Endothelial cell of umbilical vein (primary cell): ENCODE measurements at regions not wholly inside any gene's neighbourhood (a gene's known extent, or its start where the extent isn't known, plus 50 kb on each side); places are given as distances from the start of the nearest gene placed in this dataset.

Experiments used
- BruUV-seq: library from RNA; stranded (reverse); fragments of 400-500 nt; replicated peaks from 2 replicates; lab custom pipeline; 2021; lab: Mats Ljungman, UMichigan
- CTCF ChIA-PET: fragments of 300-600, 350-600 bp; sonication (Branson Sonifier 250); formaldehyde crosslinking; loops from one replicate; lab custom pipeline; 2021; ENCODE audit warnings: antibody characterized with exemption, inconsistent platforms; lab: Charles Lee
- POLR2A ChIA-PET: fragments of 300-600, 350-600 bp; sonication (Branson Sonifier 250); formaldehyde crosslinking; loops from one replicate; lab custom pipeline; 2021; ENCODE audit warnings: antibody characterized with exemption, inconsistent platforms; lab: Charles Lee
- DNase-seq: peaks from one replicate; pipeline ENCODE4 v3.0.0-alpha.2; 2011; ENCODE audit warnings: low read depth, low spot score
- FAIRE-seq: peaks from 2 replicates; lab custom pipeline; 2011; peaks lifted over from hg19 to GRCh38; lab: Jason Lieb, UNC
- H2AFZ ChIP-seq: 2 replicates; pipeline ENCODE4 v1.6.0; 2012; ENCODE audit warnings: low read depth, low read length, control low read depth, inconsistent platforms
- H3K27ac ChIP-seq: 2 replicates; pipeline ENCODE4 v1.5.1; 2011; ENCODE audit warnings: low read depth, mild to moderate bottlenecking, control low read depth, low read length, moderate library complexity; ENCODE audit not compliant: insufficient read depth
- H3K27me3 ChIP-seq, 2 experiments: 2 replicates each; pipeline versions ENCODE4 v1.6.0 to v1.6.1; 2011; ENCODE audit warnings: low read length in 2 of 2, mixed read lengths in 1 of 2; ENCODE audit not compliant: control insufficient read depth in 2 of 2, insufficient read depth in 2 of 2
- H3K36me3 ChIP-seq, 2 experiments: 2 replicates in 1 of 2; 3 replicates in 1 of 2; pipeline ENCODE4 v1.5.1; 2011; ENCODE audit warnings: low read length in 2 of 2, mild to moderate bottlenecking in 1 of 2, moderate library complexity in 1 of 2; ENCODE audit not compliant: control insufficient read depth in 2 of 2, insufficient read depth in 2 of 2; ENCODE audit errors: extremely low read depth in 1 of 2
- H3K4me1 ChIP-seq: 3 replicates; pipeline ENCODE4 v1.5.1; 2011; ENCODE audit warnings: mild to moderate bottlenecking, low read length; ENCODE audit not compliant: control insufficient read depth, insufficient read depth; ENCODE audit errors: extremely low read depth
- H3K4me2 ChIP-seq: 2 replicates; pipeline ENCODE4 v1.6.1; 2011; ENCODE audit warnings: low read length, control low read depth, mixed read lengths; ENCODE audit not compliant: insufficient read depth
- H3K4me3 ChIP-seq, 3 experiments: fragments of 200-600 bp in 1 of 3; sonication (generic), shearing (Covaris generic) in 1 of 3; replicated peaks in 1 of 3; 2 replicates each; pipeline ENCODE4 v1.5.1; 2011 to 2016; ENCODE audit warnings: control low read depth in 3 of 3, low read length in 3 of 3, mild to moderate bottlenecking in 2 of 3, inconsistent platforms in 1 of 3, low read depth in 1 of 3, moderate library complexity in 1 of 3; ENCODE audit not compliant: insufficient read depth in 1 of 3
- H3K79me2 ChIP-seq: 2 replicates; pipeline ENCODE4 v1.6.0; 2012; ENCODE audit warnings: low read length, inconsistent platforms; ENCODE audit not compliant: control insufficient read depth, insufficient read depth
- H3K9ac ChIP-seq: replicated peaks from 2 replicates; pipeline ENCODE3; 2011; ENCODE audit warnings: low read length, control low read depth; ENCODE audit not compliant: insufficient read depth; ENCODE audit errors: extremely low read depth
- H3K9me1 ChIP-seq: replicated peaks from 3 replicates; pipeline ENCODE4 v1.6.0; 2011; ENCODE audit warnings: mild to moderate bottlenecking, low read length; ENCODE audit not compliant: control insufficient read depth, insufficient read depth; ENCODE audit errors: extremely low read depth
- H3K9me3 ChIP-seq: replicated peaks from 2 replicates; pipeline ENCODE4 v1.5.1; 2012; ENCODE audit warnings: low read length, inconsistent platforms; ENCODE audit not compliant: control insufficient read depth, insufficient read depth
- H4K20me1 ChIP-seq: replicated peaks from 2 replicates; pipeline ENCODE3; 2011; ENCODE audit warnings: mild to moderate bottlenecking, low read length; ENCODE audit not compliant: control insufficient read depth, insufficient read depth; ENCODE audit errors: extremely low read depth
- EZH2 ChIP-seq: IDR thresholded peaks from 2 replicates; pipeline ENCODE4 v1.6.1; 2012; ENCODE audit warnings: borderline replicate concordance, low read depth, mild to moderate bottlenecking, moderate library complexity, low read length, inconsistent platforms; ENCODE audit not compliant: severe bottlenecking
- FOS ChIP-seq: IDR thresholded peaks from 2 replicates; pipeline ENCODE4 v1.6.1; 2011; ENCODE audit warnings: mild to moderate bottlenecking, low read length, moderate library complexity, borderline replicate concordance; ENCODE audit not compliant: insufficient read depth
- GATA2 ChIP-seq: IDR thresholded peaks from 2 replicates; pipeline ENCODE4 v1.7.0; 2011; ENCODE audit warnings: low read depth, mild to moderate bottlenecking, moderate library complexity, mixed read lengths, low read length; ENCODE audit not compliant: insufficient read length, insufficient read depth
- JUN ChIP-seq: IDR thresholded peaks from 2 replicates; pipeline ENCODE4 v1.6.1; 2011; ENCODE audit warnings: borderline replicate concordance, low read depth; ENCODE audit not compliant: insufficient read length, insufficient read depth
- MYC ChIP-seq: IDR thresholded peaks from one replicate; pipeline ENCODE4 v1.6.1; 2011; ENCODE audit warnings: mild to moderate bottlenecking, low read depth, low read length
- POLR2A ChIP-seq: IDR thresholded peaks from 2 replicates; pipeline ENCODE4 v1.6.1; 2012; ENCODE audit warnings: low read depth, mild to moderate bottlenecking, control low read depth, low read length
- POLR2AphosphoS5 ChIP-seq: IDR thresholded peaks from 2 replicates; pipeline ENCODE4 v1.6.1; 2012; ENCODE audit warnings: low read depth, mild to moderate bottlenecking, control low read depth, low read length, moderate library complexity; ENCODE audit not compliant: insufficient read depth
- dilution Hi-C: fragments of 300-500 bp; cut with MboI; formaldehyde crosslinking; loops from one replicate; pipeline ENCODE4 v1.15.0; 2019; ENCODE audit warnings: low sequenced_read_pairs; ENCODE audit not compliant: extremely low pct_ligation_motif_present
- intact Hi-C: fragments of 100-400 bp; cut with micrococcal nuclease; formaldehyde crosslinking; loops from one replicate; pipeline ENCODE4 v1.10.0; 2022
- TF ChIP-seq, protein P1 (sequence below): IDR thresholded peaks from 2 replicates; pipeline ENCODE4 v1.6.1; 2011; ENCODE audit not compliant: insufficient read depth, insufficient read length
- TF ChIP-seq, protein P2 (sequence below), 2 donors: IDR thresholded peaks; 1 replicate in 1 of 2; 2 replicates in 1 of 2; pipeline ENCODE4 v1.5.1; 2011; ENCODE audit warnings: low read length in 2 of 2, mild to moderate bottlenecking in 2 of 2, moderate library complexity in 2 of 2, control low read depth in 1 of 2, inconsistent platforms in 1 of 2, low read depth in 1 of 2; ENCODE audit not compliant: insufficient read depth in 1 of 2; ENCODE audit errors: extremely low read depth in 1 of 2

GRCh38 chr1:115213130-115213529 lies 123.8 kb upstream of the TSPAN2 start:
- Histone ChIP-seq H3K36me3 (no peaks in the 10 kb centered on the region), H4K20me1 (no peaks in the 10 kb centered on the region), H3K9me1 (no peaks in the 10 kb centered on the region), H3K4me1 (no peaks in the 10 kb centered on the region), H3K4me2 (no peak overlapping the region), H3K4me3 (no peak overlapping the region), H3K27ac (no peak overlapping the region), H3K27me3 (peaks cover 0 to 7% of the 10 kb centered on the region in 2 experiments), H3K9me3 (no peaks in the 10 kb centered on the region), H3K9ac (no peak overlapping the region), H2AFZ (no peak overlapping the region), H3K79me2 (no peaks in the 10 kb centered on the region)
- dilution Hi-C loops: no loop called here
- intact Hi-C loops: no loop called here
- DNase-seq: no peak
- no peak for TF ChIP-seq FOS
- TF ChIP-seq GATA2: no peak
- TF ChIP-seq POLR2A: no peak
- TF ChIP-seq, protein P1, sequence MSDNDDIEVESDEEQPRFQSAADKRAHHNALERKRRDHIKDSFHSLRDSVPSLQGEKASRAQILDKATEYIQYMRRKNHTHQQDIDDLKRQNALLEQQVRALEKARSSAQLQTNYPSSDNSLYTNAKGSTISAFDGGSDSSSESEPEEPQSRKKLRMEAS: no peak
- no peak for TF ChIP-seq EZH2
- no peak for TF ChIP-seq MYC
- TF ChIP-seq JUN: no peak
- no TSS peak for BruUV-seq
- FAIRE-seq: no peak
- ChIA-PET POLR2A (no interaction called here), CTCF (no interaction called here)

DNA sequence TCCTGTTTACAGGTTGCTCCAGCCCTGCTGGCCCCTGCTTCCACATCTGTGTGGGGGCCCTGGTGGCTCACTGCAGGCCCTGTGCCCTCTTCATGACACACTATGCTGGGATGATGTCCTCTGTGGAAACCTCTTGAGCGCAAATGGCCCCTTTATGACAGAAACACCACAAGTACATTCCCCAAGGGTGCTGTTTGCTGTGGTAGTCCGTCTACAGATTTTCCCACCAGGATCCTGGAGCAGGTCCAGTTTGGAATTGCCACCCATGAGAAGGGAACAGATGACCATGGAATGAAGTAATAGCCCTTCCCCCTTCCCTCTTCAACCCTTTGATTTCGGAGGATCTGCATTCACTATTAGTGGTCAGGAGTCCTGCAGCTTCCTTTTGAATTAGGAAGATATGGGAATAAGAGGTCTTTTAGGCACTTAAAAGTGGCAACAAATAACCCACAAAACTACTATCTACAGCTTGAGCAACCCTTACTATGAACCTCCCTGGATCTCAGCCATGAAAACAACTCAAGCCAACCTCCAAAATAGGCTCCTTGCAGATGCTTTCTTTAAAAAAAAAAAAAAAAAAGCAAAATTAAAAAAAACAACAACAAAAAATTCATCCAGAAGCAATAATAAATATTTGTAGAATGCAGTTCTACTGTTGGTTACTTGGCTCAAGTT lies 121.9 kb upstream of the TSPAN2 start:
- H3K79me2 ChIP-seq: no peaks in the 10 kb centered on the region
- H3K4me1 ChIP-seq: no peaks in the 10 kb centered on the region
- H4K20me1 ChIP-seq: no peaks in the 10 kb centered on the region
- H3K9me3 ChIP-seq: no peaks in the 10 kb centered on the region
- no peak overlapping the region for H3K27ac ChIP-seq
- no peak for FAIRE-seq
- no peaks in the 10 kb centered on the region for H3K9me1 ChIP-seq
- TF ChIP-seq POLR2A: no peak
- no peak for TF ChIP-seq FOS
- no peak for TF ChIP-seq EZH2
- no peak for TF ChIP-seq POLR2AphosphoS5
- no peak for TF ChIP-seq MYC
- TF ChIP-seq, protein P1: no peak
- TF ChIP-seq, protein P2, sequence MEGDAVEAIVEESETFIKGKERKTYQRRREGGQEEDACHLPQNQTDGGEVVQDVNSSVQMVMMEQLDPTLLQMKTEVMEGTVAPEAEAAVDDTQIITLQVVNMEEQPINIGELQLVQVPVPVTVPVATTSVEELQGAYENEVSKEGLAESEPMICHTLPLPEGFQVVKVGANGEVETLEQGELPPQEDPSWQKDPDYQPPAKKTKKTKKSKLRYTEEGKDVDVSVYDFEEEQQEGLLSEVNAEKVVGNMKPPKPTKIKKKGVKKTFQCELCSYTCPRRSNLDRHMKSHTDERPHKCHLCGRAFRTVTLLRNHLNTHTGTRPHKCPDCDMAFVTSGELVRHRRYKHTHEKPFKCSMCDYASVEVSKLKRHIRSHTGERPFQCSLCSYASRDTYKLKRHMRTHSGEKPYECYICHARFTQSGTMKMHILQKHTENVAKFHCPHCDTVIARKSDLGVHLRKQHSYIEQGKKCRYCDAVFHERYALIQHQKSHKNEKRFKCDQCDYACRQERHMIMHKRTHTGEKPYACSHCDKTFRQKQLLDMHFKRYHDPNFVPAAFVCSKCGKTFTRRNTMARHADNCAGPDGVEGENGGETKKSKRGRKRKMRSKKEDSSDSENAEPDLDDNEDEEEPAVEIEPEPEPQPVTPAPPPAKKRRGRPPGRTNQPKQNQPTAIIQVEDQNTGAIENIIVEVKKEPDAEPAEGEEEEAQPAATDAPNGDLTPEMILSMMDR (IDR thresholded peaks at IDR 0.05; ENCODE audit: extremely low read depth in 1 of 2, insufficient read depth in 1 of 2, low read depth in 1 of 2, low read length in 2 of 2): no peak
- TF ChIP-seq GATA2: no peak
- no peak for TF ChIP-seq JUN
- CTCF ChIA-PET: interaction anchor here (0.7 kb wide), 1 partner anchor 66 kb away, joined by 3 read pairs; no protein-coding TSS in a partner anchor
- no TSS peak for BruUV-seq
- no peak overlapping the region for H3K4me3 ChIP-seq
- dilution Hi-C loops: no loop called here
- no peak overlapping the region for H2AFZ ChIP-seq
- H3K9ac ChIP-seq: no peak overlapping the region
- H3K27me3 ChIP-seq: no peaks in the 10 kb centered on the region
- intact Hi-C loops: no loop called here
- no peak overlapping the region for H3K4me2 ChIP-seq
- no peaks in the 10 kb centered on the region for H3K36me3 ChIP-seq
- no peak for DNase-seq
- POLR2A ChIA-PET: no interaction called here
